Neuronal stem cell (in vitro differentiated cells): ENCODE measurements at regions not wholly inside any gene's neighbourhood (a gene's known extent, or its start where the extent isn't known, plus 50 kb on each side); places are given as distances from the start of the nearest gene placed in this dataset.

Source experiments
- DNase-seq: peaks from one replicate; pipeline ENCODE4 v3.0.0-alpha.2; 2013; ENCODE audit warnings: low spot score
- H2AFZ ChIP-seq: one replicate; pipeline ENCODE4 v1.6.1; 2013; ENCODE audit warnings: mild to moderate bottlenecking, low read length, inconsistent platforms
- H2AK5ac ChIP-seq: 2 replicates; pipeline ENCODE4 v1.6.1; 2013; ENCODE audit warnings: low read depth, mild to moderate bottlenecking, inconsistent platforms, low read length, moderate library complexity, mixed read lengths
- H2BK120ac ChIP-seq: 2 replicates; pipeline ENCODE4 v1.6.1; 2013; ENCODE audit warnings: low read depth, mild to moderate bottlenecking, inconsistent platforms, low read length, moderate library complexity, mixed read lengths
- H2BK12ac ChIP-seq: one replicate; pipeline ENCODE4 v1.6.1; 2013; ENCODE audit warnings: low read length, inconsistent platforms
- H2BK15ac ChIP-seq: 2 replicates; pipeline ENCODE4 v1.6.1; 2013; ENCODE audit warnings: mild to moderate bottlenecking, low read length, inconsistent platforms, mixed read lengths
- H2BK5ac ChIP-seq: one replicate; pipeline ENCODE4 v1.6.1; 2013; ENCODE audit warnings: inconsistent platforms, mild to moderate bottlenecking, low read length, moderate library complexity
- H3K14ac ChIP-seq: one replicate; pipeline ENCODE4 v1.6.1; 2013; ENCODE audit warnings: low read length, inconsistent platforms
- H3K18ac ChIP-seq: 2 replicates; pipeline ENCODE4 v1.6.1; 2013; ENCODE audit warnings: low read length, inconsistent platforms
- H3K23ac ChIP-seq: 2 replicates; pipeline ENCODE4 v1.6.1; 2013; ENCODE audit warnings: low read depth, mild to moderate bottlenecking, mixed read lengths, low read length, inconsistent platforms; ENCODE audit not compliant: poor library complexity
- H3K27ac ChIP-seq: replicated peaks from 3 replicates; pipeline ENCODE4 v1.5.1; 2013; ENCODE audit warnings: low read length, inconsistent platforms
- H3K27me3 ChIP-seq, 3 experiments: 2 replicates each; pipeline ENCODE4 v1.6.1; 2013; ENCODE audit warnings: low read length in 3 of 3, mild to moderate bottlenecking in 2 of 3, inconsistent platforms in 1 of 3, low read depth in 1 of 3, mixed read lengths in 1 of 3, moderate library complexity in 1 of 3; ENCODE audit not compliant: control insufficient read depth in 3 of 3, insufficient read depth in 3 of 3
- H3K36me3 ChIP-seq, 2 donors: replicated peaks in 1 of 2; 2 replicates each; pipeline ENCODE4 v1.6.1; 2013; ENCODE audit warnings: low read length in 2 of 2; ENCODE audit not compliant: control insufficient read depth in 2 of 2, insufficient read depth in 2 of 2
- H3K4ac ChIP-seq: 2 replicates; pipeline ENCODE4 v1.6.1; 2013; ENCODE audit warnings: inconsistent platforms, mild to moderate bottlenecking, low read length, moderate library complexity
- H3K4me1 ChIP-seq, 2 donors: 1 replicate in 1 of 2; 2 replicates in 1 of 2; pipeline ENCODE4 v1.6.1; 2013; ENCODE audit warnings: low read length in 2 of 2, low read depth in 1 of 2; ENCODE audit not compliant: control insufficient read depth in 2 of 2, insufficient read depth in 1 of 2
- H3K4me2 ChIP-seq: one replicate; pipeline ENCODE4 v1.6.1; 2013; ENCODE audit warnings: mild to moderate bottlenecking, low read length, inconsistent platforms; ENCODE audit not compliant: insufficient read depth, poor library complexity, severe bottlenecking
- H3K4me3 ChIP-seq, 2 donors: 2 replicates each; pipeline ENCODE4 v1.5.1; 2013; ENCODE audit warnings: low read length in 2 of 2, mild to moderate bottlenecking in 2 of 2, inconsistent platforms in 1 of 2, moderate library complexity in 1 of 2
- H3K79me1 ChIP-seq: one replicate; pipeline ENCODE4 v1.6.1; 2013; ENCODE audit warnings: low read depth, mild to moderate bottlenecking, inconsistent platforms, low read length, moderate library complexity
- H3K9ac ChIP-seq: one replicate; pipeline ENCODE4 v1.6.1; 2013; ENCODE audit warnings: mild to moderate bottlenecking, low read depth, low read length, inconsistent platforms; ENCODE audit not compliant: poor library complexity
- H3K9me3 ChIP-seq, 2 donors: replicated peaks in 1 of 2; 2 replicates each; pipeline versions ENCODE3 to v1.6.1; 2013; ENCODE audit warnings: low read length in 2 of 2, mild to moderate bottlenecking in 2 of 2, inconsistent platforms in 1 of 2, low read depth in 1 of 2, mixed read lengths in 1 of 2, moderate library complexity in 1 of 2; ENCODE audit not compliant: control insufficient read depth in 2 of 2, insufficient read depth in 1 of 2
- H4K8ac ChIP-seq: one replicate; pipeline ENCODE4 v1.6.1; 2013; ENCODE audit warnings: low read depth, mild to moderate bottlenecking, inconsistent platforms, low read length, moderate library complexity
- H4K91ac ChIP-seq: one replicate; pipeline ENCODE4 v1.6.1; 2013; ENCODE audit warnings: low read length, low read depth, mild to moderate bottlenecking, inconsistent platforms; ENCODE audit not compliant: poor library complexity
- WGBS, 2 donors: extraction: QIAGEN DNeasy Blood & Tissue Kit; methylation state at CpG; one replicate each; pipeline ENCODE4 v1.1.7; 2013; ENCODE audit warnings: missing lambda C conversion rate in 2 of 2, mixed read lengths in 1 of 2; ENCODE audit not compliant: insufficient read length in 2 of 2, insufficient replicate concordance in 1 of 2; ENCODE audit errors: extremely low coverage in 2 of 2; 5-methylcytosine and 5-hydroxymethylcytosine counted together

DNA sequence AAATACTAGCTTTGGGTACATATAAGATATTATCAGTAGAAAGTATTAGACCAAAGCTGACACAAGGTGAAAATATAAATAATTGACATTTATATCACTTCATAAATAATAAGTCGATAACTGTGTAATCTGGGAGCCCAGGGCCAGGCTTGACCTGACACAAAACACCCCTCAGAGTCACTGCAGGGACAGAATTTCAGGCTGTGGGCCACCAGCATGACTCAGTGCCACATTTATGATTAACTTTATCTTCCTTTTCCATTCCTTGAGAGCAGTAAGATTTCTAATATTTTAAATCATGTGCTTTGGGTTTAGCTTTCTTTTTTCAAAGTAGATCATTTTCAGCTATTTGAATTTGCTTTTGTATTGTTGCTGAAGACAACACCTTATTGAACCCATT lies 102.9 kb upstream of the NFE2L3 start:
- no CpG with 5 or more reads among the region's 1 CpG for WGBS, 2 donors
- Histone ChIP-seq H2AK5ac (no peak overlapping the region), H3K9me3 (peaks cover 2 to 3% of the 10 kb centered on the region in 2 donors)

DNA sequence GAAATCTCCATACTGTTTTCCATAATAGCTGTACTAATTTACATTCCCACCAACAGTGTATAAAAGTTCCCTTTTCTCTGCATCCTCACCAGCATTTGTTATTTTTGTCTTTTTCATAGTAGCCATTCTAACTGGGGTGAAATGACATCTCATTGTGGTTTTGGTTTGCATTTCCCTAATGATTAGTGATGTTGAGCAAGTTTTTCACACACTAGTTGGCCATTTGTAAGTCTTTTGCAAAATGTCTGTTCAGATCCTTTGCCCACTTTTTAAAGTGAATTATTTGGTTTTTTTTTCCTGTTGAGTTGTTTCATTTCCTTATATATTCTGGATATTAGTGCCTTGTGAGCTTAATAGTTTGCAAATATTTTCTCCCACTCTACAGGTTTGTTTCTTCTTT lies 101.0 kb upstream of the NFE2L3 start:
- H3K36me3 ChIP-seq = no peaks in the 10 kb centered on the region
- H3K79me1 ChIP-seq = no peaks in the 10 kb centered on the region
- H4K91ac ChIP-seq = no peak overlapping the region
- H3K9ac ChIP-seq = no peak overlapping the region
- peaks cover 2 to 3% of the 10 kb centered on the region in 2 donors for H3K9me3 ChIP-seq
- H3K23ac ChIP-seq = no peak overlapping the region
- no peak overlapping the region for H4K8ac ChIP-seq
- H2BK15ac ChIP-seq = no peak overlapping the region
- H3K27me3 ChIP-seq = no peaks in the 10 kb centered on the region
- H3K4me2 ChIP-seq = no peak overlapping the region
- no peak overlapping the region for H3K4ac ChIP-seq
- H3K4me1 ChIP-seq = no peaks in the 10 kb centered on the region
- no peak overlapping the region for H3K4me3 ChIP-seq
- no peak overlapping the region for H3K18ac ChIP-seq
- H2BK5ac ChIP-seq = no peak overlapping the region
- no peak overlapping the region for H2BK12ac ChIP-seq
- DNase-seq = no peak
- no peak overlapping the region for H3K14ac ChIP-seq
- no peak overlapping the region for H2BK120ac ChIP-seq
- no peak overlapping the region for H3K27ac ChIP-seq
- H2AK5ac ChIP-seq = no peak overlapping the region
- H2AFZ ChIP-seq = no peak overlapping the region

More for the DNA sequence above, 102.9 kb upstream of the NFE2L3 start:
- Histone ChIP-seq H2BK15ac (no peak overlapping the region), H3K27ac (no peak overlapping the region), H3K27me3 (no peaks in the 10 kb centered on the region), H3K4me2 (no peak overlapping the region), H3K9ac (no peak overlapping the region), H2BK120ac (no peak overlapping the region), H4K91ac (no peak overlapping the region), H3K4me1 (no peaks in the 10 kb centered on the region), H3K4me3 (no peak overlapping the region), H3K23ac (no peak overlapping the region), H3K36me3 (no peaks in the 10 kb centered on the region), H3K4ac (no peak overlapping the region), H2BK12ac (no peak overlapping the region), H2AFZ (no peak overlapping the region), H4K8ac (no peak overlapping the region), H3K14ac (no peak overlapping the region), H3K18ac (no peak overlapping the region), H3K79me1 (no peaks in the 10 kb centered on the region), H2BK5ac (no peak overlapping the region)
- DNase-seq = no peak

DNA sequence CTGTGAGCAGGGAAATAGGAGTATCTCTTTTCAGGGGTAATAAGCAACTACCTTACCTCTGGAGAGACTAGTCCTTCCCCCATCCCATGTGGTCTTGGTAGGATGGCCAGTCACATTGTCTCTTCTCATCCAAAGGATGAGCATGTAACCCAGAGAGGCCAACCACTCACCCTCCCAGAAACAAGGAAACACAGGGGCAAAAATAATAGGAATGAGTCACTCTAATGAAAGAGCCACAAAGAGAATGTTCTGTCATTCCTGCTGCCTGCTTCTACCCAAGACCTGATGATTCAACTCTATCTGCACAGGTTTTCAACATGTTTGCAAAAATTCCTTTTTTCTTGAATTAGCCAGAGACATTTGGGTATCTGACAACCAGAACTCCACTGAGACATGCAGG lies 99.3 kb upstream of the NFE2L3 start:
- H2AK5ac ChIP-seq = no peak overlapping the region
- H3K14ac ChIP-seq = no peak overlapping the region
- H3K18ac ChIP-seq = no peak overlapping the region
- no peaks in the 10 kb centered on the region for H3K27me3 ChIP-seq
- H3K9me3 ChIP-seq = peaks cover 2 to 3% of the 10 kb centered on the region in 2 donors
- DNase-seq = no peak
- H3K4me1 ChIP-seq = no peaks in the 10 kb centered on the region
- no peak overlapping the region for H3K4me2 ChIP-seq
- H2AFZ ChIP-seq = no peak overlapping the region
- H3K79me1 ChIP-seq = no peaks in the 10 kb centered on the region
- H3K9ac ChIP-seq = no peak overlapping the region
- no peak overlapping the region for H3K23ac ChIP-seq
- H2BK120ac ChIP-seq = no peak overlapping the region
- no peak overlapping the region for H4K8ac ChIP-seq
- no peak overlapping the region for H3K4me3 ChIP-seq
- no peak overlapping the region for H2BK15ac ChIP-seq
- no peak overlapping the region for H3K4ac ChIP-seq
- no peak overlapping the region for H4K91ac ChIP-seq
- H3K27ac ChIP-seq = no peak overlapping the region
- no peak overlapping the region for H2BK12ac ChIP-seq
- no peak overlapping the region for H2BK5ac ChIP-seq
- no peaks in the 10 kb centered on the region for H3K36me3 ChIP-seq

DNA sequence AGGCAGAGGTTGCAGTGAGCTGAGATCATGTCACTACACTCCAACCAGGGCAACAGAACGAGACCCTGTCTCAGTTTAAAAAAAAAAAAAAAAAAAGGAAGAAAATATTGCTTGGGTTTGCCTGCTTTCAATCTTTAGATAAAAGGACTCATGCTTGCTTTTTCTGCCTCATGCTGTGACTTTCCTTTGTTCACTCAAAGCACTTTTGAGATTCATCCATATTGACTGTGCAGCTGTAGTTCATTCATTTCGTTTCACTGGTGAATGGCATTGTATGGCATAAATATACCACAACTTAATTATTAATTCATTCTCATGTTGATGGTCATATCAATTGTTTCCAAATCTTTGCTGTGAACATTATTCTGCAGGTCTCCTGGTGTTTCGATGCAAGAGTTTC lies 97.6 kb upstream of the NFE2L3 start:
- Histone ChIP-seq H2AK5ac (no peak overlapping the region), H3K27ac (no peak overlapping the region)
- no peak for DNase-seq

More for the DNA sequence above, 97.6 kb upstream of the NFE2L3 start:
- no peak overlapping the region for H2BK5ac ChIP-seq
- no peak overlapping the region for H3K18ac ChIP-seq
- no peak overlapping the region for H4K8ac ChIP-seq
- no peaks in the 10 kb centered on the region for H3K27me3 ChIP-seq
- no peaks in the 10 kb centered on the region for H3K79me1 ChIP-seq
- H2BK15ac ChIP-seq = no peak overlapping the region
- no peak overlapping the region for H4K91ac ChIP-seq
- H3K4me3 ChIP-seq = no peak overlapping the region
- H3K9ac ChIP-seq = no peak overlapping the region
- no CpG with 5 or more reads among the region's 3 CpGs for WGBS, 2 donors
- no peak overlapping the region for H3K4me2 ChIP-seq
- H2BK12ac ChIP-seq = no peak overlapping the region
- H3K23ac ChIP-seq = no peak overlapping the region
- H2AFZ ChIP-seq = no peak overlapping the region
- no peak overlapping the region for H3K14ac ChIP-seq
- no peaks in the 10 kb centered on the region for H3K4me1 ChIP-seq
- H3K9me3 ChIP-seq = peaks cover 2 to 3% of the 10 kb centered on the region in 2 donors
- no peaks in the 10 kb centered on the region for H3K36me3 ChIP-seq
- H3K4ac ChIP-seq = no peak overlapping the region
- no peak overlapping the region for H2BK120ac ChIP-seq
